Colonic mucosa (tissue), 4 donors: ENCODE measurements at regions not wholly inside any gene's neighbourhood (a gene's known extent, or its start where the extent isn't known, plus 50 kb on each side); places are given as distances from the start of the nearest gene placed in this dataset.

Experiments
- DNase-seq: peaks from one replicate; pipeline ENCODE4 v3.0.0-alpha.2; 2020
- H3K27ac ChIP-seq: fragments of 200-600 bp; one replicate; pipeline ENCODE4 v1.8.0; 2021
- H3K27me3 ChIP-seq: fragments of 200-600 bp; one replicate; pipeline ENCODE4 v1.8.0; 2021
- H3K36me3 ChIP-seq: fragments of 200-600 bp; one replicate; pipeline ENCODE4 v1.8.0; 2021
- H3K4me1 ChIP-seq: fragments of 200-600 bp; one replicate; pipeline ENCODE4 v1.8.0; 2021; ENCODE audit warnings: mild to moderate bottlenecking
- H3K4me3 ChIP-seq: fragments of 200-600 bp; one replicate; pipeline ENCODE4 v1.8.0; 2021
- H3K9ac ChIP-seq, 2 donors: one replicate each; pipeline ENCODE4 v1.7.0; 2013; ENCODE audit warnings: control low read depth in 2 of 2, low read depth in 2 of 2, low read length in 2 of 2
- H3K9me3 ChIP-seq: fragments of 200-600 bp; one replicate; pipeline ENCODE4 v1.8.0; 2021
- CTCF ChIP-seq: fragments of 200-600 bp; IDR thresholded peaks from one replicate; pipeline ENCODE4 v1.8.0; 2022; ENCODE audit warnings: antibody characterized with exemption, mild to moderate bottlenecking
- intact Hi-C: fragments of 100-400 bp; cut with DNase I; formaldehyde crosslinking; loops from one replicate; pipeline ENCODE4 v1.14.1; 2022
- donor health status: healthy.
- donor health status: DM: no; HTN: no; CAD: no.
- donor health status: DM: no; HTN: no; CAD: no.

DNA sequence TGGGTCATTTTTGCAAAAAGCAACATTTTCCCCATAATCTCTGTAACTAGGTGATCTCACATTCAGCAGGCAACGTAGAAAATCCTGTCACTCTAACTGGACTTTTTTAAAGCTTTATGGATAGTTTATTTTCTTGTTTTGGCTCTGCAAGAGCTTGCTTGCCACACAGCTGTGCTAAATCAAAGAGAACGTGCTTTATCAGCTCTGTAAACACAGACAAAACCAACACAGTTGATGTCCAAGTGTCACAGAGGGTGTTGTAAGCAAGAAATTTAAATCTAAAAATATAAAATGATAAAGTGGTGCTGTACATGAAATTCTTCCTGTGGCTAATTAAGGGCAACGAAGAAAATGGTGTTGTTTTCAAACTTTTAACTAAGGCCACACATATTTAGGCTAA is 97.5 kb upstream of the STAC start:
- intact Hi-C loops, result no loop called here
- Histone ChIP-seq H3K9ac (no peak overlapping the region), H3K9me3 (no peaks in the 10 kb centered on the region), H3K27ac (no peak overlapping the region), H3K4me1 (no peaks in the 10 kb centered on the region), H3K36me3 (no peaks in the 10 kb centered on the region), H3K27me3 (no peaks in the 10 kb centered on the region), H3K4me3 (no peak overlapping the region)
- no peak for DNase-seq
- no peak for TF ChIP-seq CTCF

GRCh38 chr3:36295296-36295695 is 85.0 kb upstream of the STAC start:
- H3K27ac ChIP-seq, result no peak overlapping the region
- no peak for TF ChIP-seq CTCF
- H3K4me1 ChIP-seq, result no peaks in the 10 kb centered on the region
- no peak overlapping the region for H3K9ac ChIP-seq
- H3K9me3 ChIP-seq, result no peaks in the 10 kb centered on the region
- no peak overlapping the region for H3K4me3 ChIP-seq
- H3K27me3 ChIP-seq, result no peaks in the 10 kb centered on the region
- intact Hi-C loops, result no loop called here
- H3K36me3 ChIP-seq, result no peaks in the 10 kb centered on the region
- no peak for DNase-seq

DNA sequence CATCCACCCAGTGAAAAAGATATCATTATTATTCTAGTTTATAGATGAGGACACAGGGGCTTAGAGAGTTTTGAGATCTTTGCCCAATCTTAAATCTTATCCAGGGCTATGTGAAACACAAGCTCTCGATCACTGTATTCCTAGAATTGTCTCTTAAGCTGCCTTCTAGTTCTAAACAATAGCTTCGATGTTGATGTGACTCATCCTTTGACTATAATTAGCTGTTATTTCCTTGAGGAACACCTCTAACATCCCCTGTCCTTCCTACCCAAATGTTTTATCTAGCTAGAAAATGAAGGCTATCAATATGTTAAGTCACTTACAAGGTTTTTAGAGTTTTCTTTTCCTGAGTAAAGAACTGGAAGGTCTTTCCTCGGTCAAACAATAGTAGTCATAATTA is 83.1 kb upstream of the STAC start:
- no peak for DNase-seq
- no peaks in the 10 kb centered on the region for H3K27me3 ChIP-seq
- TF ChIP-seq CTCF, result no peak
- no peaks in the 10 kb centered on the region for H3K4me1 ChIP-seq
- H3K9me3 ChIP-seq, result no peaks in the 10 kb centered on the region
- intact Hi-C loops, result no loop called here
- H3K4me3 ChIP-seq, result no peak overlapping the region
- no peak overlapping the region for H3K9ac ChIP-seq
- no peak overlapping the region for H3K27ac ChIP-seq
- H3K36me3 ChIP-seq, result no peaks in the 10 kb centered on the region

DNA sequence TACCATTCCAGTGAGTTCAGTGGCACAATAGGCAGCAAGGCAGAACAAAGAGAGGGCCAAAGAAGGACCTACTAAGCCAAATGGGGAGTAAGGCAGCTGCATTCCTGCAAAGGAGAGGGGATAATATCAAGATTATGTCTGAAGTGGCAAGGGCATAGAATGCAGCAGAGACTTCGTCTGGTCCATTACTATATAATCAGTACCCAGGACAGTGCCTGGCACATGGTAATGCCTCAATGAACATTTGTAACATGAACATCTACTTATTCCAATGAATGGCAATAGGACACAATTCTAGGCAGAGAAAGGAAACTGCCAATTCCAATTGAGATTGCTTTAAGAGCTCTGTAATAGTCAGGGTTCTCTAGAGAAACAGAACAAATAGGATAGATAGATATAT is 82.1 kb upstream of the STAC start:
- intact Hi-C loops, result no loop called here
- no peaks in the 10 kb centered on the region for H3K4me1 ChIP-seq
- no peak overlapping the region for H3K9ac ChIP-seq
- TF ChIP-seq CTCF, result no peak
- H3K36me3 ChIP-seq, result no peaks in the 10 kb centered on the region
- no peaks in the 10 kb centered on the region for H3K9me3 ChIP-seq
- no peak overlapping the region for H3K27ac ChIP-seq
- no peak overlapping the region for H3K4me3 ChIP-seq
- no peak for DNase-seq
- no peaks in the 10 kb centered on the region for H3K27me3 ChIP-seq

DNA sequence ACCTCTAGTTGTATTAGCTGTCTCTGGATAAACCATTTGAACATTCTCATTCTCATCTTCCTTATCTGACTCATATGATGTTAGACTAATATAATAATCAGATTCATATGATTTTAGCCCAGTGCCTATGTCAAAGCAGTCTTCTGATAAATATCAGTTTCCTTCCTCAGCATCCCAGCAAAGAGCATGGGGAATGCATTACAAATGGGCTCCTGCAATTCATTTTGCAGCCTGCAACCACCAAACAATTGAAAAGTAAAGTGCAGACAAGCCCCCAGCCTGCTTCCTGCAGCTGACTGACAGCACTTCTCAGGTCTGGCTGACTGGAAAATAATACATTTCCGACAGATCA is 78.2 kb upstream of the STAC start:
- intact Hi-C loops, result no loop called here
- no peaks in the 10 kb centered on the region for H3K36me3 ChIP-seq
- H3K9ac ChIP-seq, result no peak overlapping the region
- no peaks in the 10 kb centered on the region for H3K9me3 ChIP-seq
- H3K4me1 ChIP-seq, result no peaks in the 10 kb centered on the region
- no peak overlapping the region for H3K27ac ChIP-seq
- DNase-seq, result no peak
- TF ChIP-seq CTCF, result no peak
- H3K4me3 ChIP-seq, result no peak overlapping the region
- H3K27me3 ChIP-seq, result no peaks in the 10 kb centered on the region

DNA sequence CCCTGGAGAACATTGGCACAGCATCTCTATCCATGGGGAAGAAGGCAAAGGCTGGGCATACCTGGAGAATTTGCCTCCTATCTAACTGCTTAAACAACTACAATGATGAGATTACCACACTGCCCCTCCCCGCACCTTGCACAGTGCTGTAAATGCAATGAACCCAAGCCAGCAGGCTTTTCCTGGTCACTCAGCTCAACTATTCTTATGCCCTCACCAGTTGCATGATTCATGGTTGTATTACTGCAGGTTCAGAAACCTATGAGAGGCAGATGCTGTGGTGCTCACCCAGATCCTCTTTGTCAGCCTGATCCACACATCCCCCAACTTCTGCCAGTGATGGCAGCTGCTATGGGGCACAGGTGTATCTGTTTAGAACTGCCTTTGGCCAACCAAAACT is 77.7 kb upstream of the STAC start:
- TF ChIP-seq CTCF, result no peak
- no peaks in the 10 kb centered on the region for H3K4me1 ChIP-seq
- no peaks in the 10 kb centered on the region for H3K9me3 ChIP-seq
- H3K36me3 ChIP-seq, result no peaks in the 10 kb centered on the region
- no peak for DNase-seq
- H3K4me3 ChIP-seq, result no peak overlapping the region
- intact Hi-C loops, result no loop called here
- no peak overlapping the region for H3K9ac ChIP-seq
- no peaks in the 10 kb centered on the region for H3K27me3 ChIP-seq
- no peak overlapping the region for H3K27ac ChIP-seq
